Right lobe of liver (tissue), 6 donors: ENCODE measurements at regions not wholly inside any gene's neighbourhood (a gene's known extent, or its start where the extent isn't known, plus 50 kb on each side); places are given as distances from the start of the nearest gene placed in this dataset.

Source experiments
- ATAC-seq, 4 donors: fragments of 200-7000 bp; cut with Tn5 transposase; one replicate each; pipeline ENCODE4 v1.9.1; 2020; ENCODE audit warnings: mild to moderate bottlenecking in 4 of 4, moderate library complexity in 4 of 4
- DNase-seq, 3 donors: peaks; one replicate each; pipeline ENCODE4 v3.0.0-alpha.2; 2020
- H3K27ac ChIP-seq, 3 donors: fragments of 200-600 bp; one replicate each; pipeline ENCODE4 v1.8.0; 2022
- H3K27me3 ChIP-seq, 2 donors: fragments of 200-600 bp; one replicate each; pipeline ENCODE4 v1.8.0; 2022
- H3K36me3 ChIP-seq, 4 donors: fragments of 200-600 bp; sonication (generic) in 1 of 4; one replicate each; pipeline versions ENCODE4 v1.5.1 to v1.8.0; 2017 to 2022; ENCODE audit warnings: control low read depth in 1 of 4
- H3K4me1 ChIP-seq, 4 donors: fragments of 200-600 bp; sonication (generic) in 1 of 4; one replicate each; pipeline versions ENCODE4 v1.5.1 to v1.8.0; 2017 to 2022; ENCODE audit warnings: control low read depth in 1 of 4
- H3K4me3 ChIP-seq, 3 donors: fragments of 200-600 bp; one replicate each; pipeline ENCODE4 v1.8.0; 2022
- H3K9me3 ChIP-seq, 4 donors: fragments of 200-600 bp; sonication (generic) in 1 of 4; one replicate each; pipeline versions ENCODE4 v1.5.1 to v1.8.0; 2017 to 2022; ENCODE audit warnings: control low read depth in 1 of 4
- POLR2A ChIP-seq: fragments of 450-650 bp; IDR thresholded peaks from one replicate; pipeline ENCODE4 v1.6.1; 2017; ENCODE audit warnings: antibody characterized with exemption, mild to moderate bottlenecking
- WGBS: methylation state at CpG from one replicate; pipeline ENCODE4 v1.1.6; 2018; ENCODE audit warnings: low coverage, low lambda C conversion rate; ENCODE audit not compliant: insufficient coverage; ENCODE audit errors: missing lambda C conversion rate; 5-methylcytosine and 5-hydroxymethylcytosine counted together
- intact Hi-C, 2 donors: fragments of 100-400 bp; cut with DNase I; formaldehyde crosslinking; loops; one replicate each; pipeline versions ENCODE4 v1.11.2 to v1.14.1; 2022
- TF ChIP-seq, protein P1 (sequence below), 4 donors: fragments of 200-600 bp in 3 of 4; fragments of 450-650 bp in 1 of 4; IDR thresholded peaks; one replicate each; pipeline versions ENCODE4 v1.5.1 to v1.8.0; 2016 to 2022; ENCODE audit warnings: antibody characterized with exemption in 4 of 4, mild to moderate bottlenecking in 2 of 4
- donor health status: DM: no; HTN: yes; CAD: no.
- donor health status: DM: no; HTN: no; CAD: no.
- donor health status: DM: no; HTN: no; CAD: no.
- donor health status: DM: no; HTN: yes; CAD: no.
- donor health status: DM: no; HTN: yes; CAD: no.

DNA sequence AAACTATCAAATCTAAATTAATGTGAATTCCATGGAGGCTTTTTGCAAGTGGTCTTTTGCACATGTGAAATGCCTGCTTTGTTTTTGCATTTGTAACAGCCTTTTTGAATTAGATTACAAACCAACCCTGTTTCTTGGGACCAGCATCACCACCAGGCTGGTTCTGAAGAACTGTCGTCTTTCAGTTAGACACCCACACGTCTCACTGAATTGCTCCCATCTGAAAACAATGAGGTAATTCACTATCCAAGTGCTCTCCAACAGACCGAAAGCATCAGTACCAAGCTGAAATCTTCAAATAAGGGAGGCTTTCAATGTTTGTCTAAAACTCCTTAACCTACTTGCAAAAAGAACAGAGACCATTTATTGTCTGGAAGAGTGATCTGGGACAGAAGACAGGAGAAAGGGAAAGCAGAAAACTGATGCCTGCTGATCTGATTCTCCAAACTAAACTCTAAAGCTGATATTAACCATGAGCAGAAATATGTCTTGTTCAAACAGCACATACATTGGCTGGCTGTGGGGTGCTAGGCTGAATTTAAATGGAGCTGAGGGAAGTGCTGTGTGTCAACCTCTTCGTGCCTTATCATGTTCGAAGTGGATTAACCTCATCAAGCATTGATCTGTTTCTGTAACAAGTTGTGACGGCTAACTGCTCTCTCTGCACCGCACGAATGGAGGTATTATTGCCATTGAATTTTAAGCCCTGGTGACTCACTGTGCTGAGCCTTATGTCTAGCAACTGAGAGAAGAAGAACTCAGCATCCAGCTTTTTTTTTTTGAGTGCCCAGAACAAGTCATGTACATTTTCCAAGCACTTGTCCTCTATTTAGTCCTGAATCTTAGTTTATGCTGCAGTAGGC, 213.7 kb upstream of the P2RY1 start:
- no peaks in the 10 kb centered on the region for H3K36me3 ChIP-seq
- 42% methylated on average over 5 of the region's 8 CpGs for WGBS
- H3K4me1 ChIP-seq: no peaks in the 10 kb centered on the region
- no peak for ATAC-seq
- DNase-seq: no peak
- H3K9me3 ChIP-seq: no peaks in the 10 kb centered on the region
- no peaks in the 10 kb centered on the region for H3K27me3 ChIP-seq
- no peak overlapping the region for H3K27ac ChIP-seq
- intact Hi-C loops: no loop called here
- TF ChIP-seq, protein P1, sequence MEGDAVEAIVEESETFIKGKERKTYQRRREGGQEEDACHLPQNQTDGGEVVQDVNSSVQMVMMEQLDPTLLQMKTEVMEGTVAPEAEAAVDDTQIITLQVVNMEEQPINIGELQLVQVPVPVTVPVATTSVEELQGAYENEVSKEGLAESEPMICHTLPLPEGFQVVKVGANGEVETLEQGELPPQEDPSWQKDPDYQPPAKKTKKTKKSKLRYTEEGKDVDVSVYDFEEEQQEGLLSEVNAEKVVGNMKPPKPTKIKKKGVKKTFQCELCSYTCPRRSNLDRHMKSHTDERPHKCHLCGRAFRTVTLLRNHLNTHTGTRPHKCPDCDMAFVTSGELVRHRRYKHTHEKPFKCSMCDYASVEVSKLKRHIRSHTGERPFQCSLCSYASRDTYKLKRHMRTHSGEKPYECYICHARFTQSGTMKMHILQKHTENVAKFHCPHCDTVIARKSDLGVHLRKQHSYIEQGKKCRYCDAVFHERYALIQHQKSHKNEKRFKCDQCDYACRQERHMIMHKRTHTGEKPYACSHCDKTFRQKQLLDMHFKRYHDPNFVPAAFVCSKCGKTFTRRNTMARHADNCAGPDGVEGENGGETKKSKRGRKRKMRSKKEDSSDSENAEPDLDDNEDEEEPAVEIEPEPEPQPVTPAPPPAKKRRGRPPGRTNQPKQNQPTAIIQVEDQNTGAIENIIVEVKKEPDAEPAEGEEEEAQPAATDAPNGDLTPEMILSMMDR (IDR thresholded peaks at IDR 0.05): no peak
- TF ChIP-seq POLR2A: no peak
- no peak overlapping the region for H3K4me3 ChIP-seq

DNA sequence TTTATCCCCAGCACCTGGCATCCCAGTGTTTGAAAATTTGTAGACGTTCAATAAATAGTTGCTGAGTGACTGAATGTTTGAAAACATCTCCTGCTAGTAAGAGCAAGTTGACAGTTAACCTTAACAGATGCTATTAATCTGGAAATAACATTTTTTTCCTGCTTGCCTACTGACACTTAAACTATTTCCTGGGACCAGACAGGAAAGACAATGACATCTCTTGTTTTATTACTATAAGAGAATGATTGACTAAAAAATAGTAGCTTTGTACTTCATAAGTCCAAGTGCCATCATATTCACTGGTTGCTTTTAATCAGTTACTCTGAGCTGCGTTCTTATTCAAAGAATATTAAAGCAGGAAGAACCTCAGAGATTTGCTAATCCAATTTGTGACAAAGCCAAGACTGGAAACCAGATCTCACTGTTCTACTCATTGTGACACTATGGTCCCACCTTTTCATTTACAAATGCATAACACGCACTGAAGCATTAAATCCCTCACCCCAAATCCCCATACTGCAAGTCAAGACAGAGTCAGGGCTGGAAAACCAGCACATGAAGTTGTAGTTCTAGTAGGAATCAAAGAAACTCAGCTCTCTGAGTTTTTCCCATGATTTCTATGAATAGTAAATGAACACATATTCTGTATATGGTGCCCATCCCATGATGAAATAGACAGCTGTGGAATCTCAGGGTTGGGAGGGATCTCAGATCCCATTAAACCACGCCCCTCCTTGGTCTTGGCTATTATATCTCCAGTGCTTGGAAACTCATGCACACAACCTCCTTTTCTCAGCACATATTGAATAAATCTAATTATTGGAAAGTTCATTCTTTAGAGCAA, 212.7 kb upstream of the P2RY1 start:
- Histone ChIP-seq H3K27me3 (no peaks in the 10 kb centered on the region), H3K4me3 (no peak overlapping the region), H3K9me3 (no peaks in the 10 kb centered on the region), H3K27ac (no peak overlapping the region), H3K36me3 (no peaks in the 10 kb centered on the region), H3K4me1 (no peaks in the 10 kb centered on the region)
- intact Hi-C loops: no loop called here
- 49% methylated on average over 4 of the region's 4 CpGs for WGBS
- ATAC-seq (no peak), DNase-seq (no peak)
- no peak for TF ChIP-seq POLR2A
- TF ChIP-seq, protein P1 (IDR thresholded peaks at IDR 0.05): no peak

DNA sequence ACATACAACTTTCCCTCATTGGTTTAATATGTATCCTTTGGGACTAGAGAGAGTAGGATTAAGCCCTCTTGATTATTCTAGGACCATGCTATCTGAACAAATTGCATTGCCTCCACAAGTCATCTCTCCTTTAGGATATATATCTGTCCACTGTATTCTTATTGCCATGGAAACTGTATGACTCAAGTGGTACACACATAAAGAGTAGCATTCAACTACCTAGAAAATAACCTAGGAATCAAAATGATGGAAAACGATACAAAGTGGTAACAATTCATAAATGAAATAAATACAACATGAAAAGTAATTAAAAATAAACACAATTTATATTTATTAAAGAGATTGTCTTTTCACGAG, 212.1 kb upstream of the P2RY1 start:
- 58% methylated on average over 2 of the region's 2 CpGs for WGBS

DNA sequence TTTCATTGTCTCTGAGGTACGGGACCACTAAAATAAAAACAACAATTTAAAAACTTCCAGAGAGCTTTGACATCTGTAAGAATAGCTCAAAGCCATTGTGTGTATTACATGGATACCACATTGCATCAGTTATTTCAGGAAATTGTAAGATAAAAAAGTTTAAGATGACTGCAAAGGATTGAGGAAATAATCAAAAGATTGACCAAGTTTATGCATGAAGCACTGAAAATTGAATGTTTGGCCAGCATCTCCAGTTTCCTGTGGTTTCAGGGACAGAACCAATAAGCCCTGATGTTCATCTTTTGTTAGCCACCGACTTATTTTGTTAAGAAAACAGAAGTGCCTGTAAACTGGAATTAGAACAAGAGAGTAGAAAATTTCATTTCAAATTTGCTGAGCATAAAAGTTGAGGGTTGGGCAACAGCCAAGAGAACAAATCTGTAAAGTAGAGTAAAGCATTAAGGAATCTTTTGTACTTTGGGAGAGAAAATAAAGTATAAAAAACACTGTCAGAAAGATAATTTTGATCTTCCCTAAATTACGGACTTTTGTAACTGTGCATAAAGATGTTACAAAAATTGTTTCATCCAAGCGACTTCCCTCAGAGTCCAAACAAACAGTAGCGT, 211.5 kb upstream of the P2RY1 start:
- intact Hi-C loops: no loop called here
- WGBS: 58% methylated on average over 5 of the region's 5 CpGs
- Histone ChIP-seq H3K9me3 (no peaks in the 10 kb centered on the region), H3K36me3 (no peaks in the 10 kb centered on the region), H3K27me3 (no peaks in the 10 kb centered on the region), H3K4me1 (no peaks in the 10 kb centered on the region), H3K27ac (no peak overlapping the region), H3K4me3 (no peak overlapping the region)
- TF ChIP-seq POLR2A: no peak
- TF ChIP-seq, protein P1 (IDR thresholded peaks at IDR 0.05): no peak
- no peak for ATAC-seq
- no peak for DNase-seq

More for the DNA sequence above, 212.1 kb upstream of the P2RY1 start:
- no peaks in the 10 kb centered on the region for H3K36me3 ChIP-seq
- no peak for TF ChIP-seq POLR2A
- TF ChIP-seq, protein P1 (IDR thresholded peaks at IDR 0.05): no peak
- no peak for ATAC-seq
- no peak overlapping the region for H3K27ac ChIP-seq
- H3K4me1 ChIP-seq: no peaks in the 10 kb centered on the region
- no peaks in the 10 kb centered on the region for H3K9me3 ChIP-seq
- DNase-seq: no peak
- intact Hi-C loops: no loop called here
- no peak overlapping the region for H3K4me3 ChIP-seq
- no peaks in the 10 kb centered on the region for H3K27me3 ChIP-seq
